ENCODE measurements at regions not wholly inside any gene's neighbourhood (a gene's known extent, or its start where the extent isn't known, plus 50 kb on each side); places are given as distances from the start of the nearest gene placed in this dataset.

- no peak for DNase-seq
These were observed 75.5 kb downstream of the HMX1 start for GRCh38 chr4:8796096-8796495.

- no peak for DNase-seq
These were observed 76.5 kb downstream of the HMX1 start for GRCh38 chr4:8795140-8795539.

GRCh38 chr4:8794491-8794890 lies 77.1 kb downstream of the HMX1 start:
- no peak for DNase-seq

GRCh38 chr4:8793571-8794160 lies 78.0 kb downstream of the HMX1 start:
- no peak for DNase-seq

GRCh38 chr4:8792491-8792890 lies 79.1 kb downstream of the HMX1 start:
- DNase-seq: no peak

- DNase-seq: no peak
These were observed 80.0 kb downstream of the HMX1 start for GRCh38 chr4:8791609-8792008.

GRCh38 chr4:8790749-8791148 lies 80.9 kb downstream of the HMX1 start:
- no peak for DNase-seq

GRCh38 chr4:8788174-8788573 lies 83.5 kb downstream of the HMX1 start:
- DNase-seq: no peak

- DNase-seq: no peak
These were observed 85.5 kb downstream of the HMX1 start for GRCh38 chr4:8786166-8786565.

GRCh38 chr4:8785656-8786142 lies 85.9 kb downstream of the HMX1 start:
- DNase-seq: no peak

- DNase-seq: no peak
These were observed 87.9 kb downstream of the HMX1 start for GRCh38 chr4:8783736-8784135.

GRCh38 chr4:8782135-8782534 lies 89.5 kb downstream of the HMX1 start:
- DNase-seq: no peak

- DNase-seq: no peak
These were observed 90.0 kb downstream of the HMX1 start for GRCh38 chr4:8781641-8782040.

GRCh38 chr4:8780596-8781368 lies 90.9 kb downstream of the HMX1 start:
- no peak for DNase-seq

- DNase-seq: no peak
These were observed 91.6 kb downstream of the HMX1 start for GRCh38 chr4:8780086-8780485.

GRCh38 chr4:8779490-8779932 lies 92.1 kb downstream of the HMX1 start:
- DNase-seq: no peak

- no peak for DNase-seq
These were observed 92.9 kb downstream of the HMX1 start for GRCh38 chr4:8778760-8779159.

GRCh38 chr4:8778291-8778690 lies 93.3 kb downstream of the HMX1 start:
- DNase-seq: no peak

- no peak for DNase-seq
These were observed 94.1 kb downstream of the HMX1 start for GRCh38 chr4:8777320-8778196.

GRCh38 chr4:8776366-8776765 lies 95.3 kb downstream of the HMX1 start:
- no peak for DNase-seq

GRCh38 chr4:8775751-8776355 lies 95.8 kb downstream of the HMX1 start:
- DNase-seq: no peak

GRCh38 chr4:8775121-8775520 lies 96.5 kb downstream of the HMX1 start:
- DNase-seq: no peak

GRCh38 chr4:8774071-8774470 lies 97.6 kb downstream of the HMX1 start:
- no peak for DNase-seq

Data from activated CD8-positive, alpha-beta memory T cell treated with anti-CD3 and anti-CD28 coated beads, Interleukin-2, amount 50 U/mL, for 48 hours (primary cell).